GM23338 (cell line): ENCODE measurements at regions not wholly inside any gene's neighbourhood (a gene's known extent, or its start where the extent isn't known, plus 50 kb on each side); places are given as distances from the start of the nearest gene placed in this dataset.

Experiments
- ATAC-seq: fragments of 200-7000 bp; cut with Tn5 transposase; 3 replicates; pipeline ENCODE4 v1.9.1; 2020
- DNase-seq: peaks from one replicate; pipeline ENCODE4 v3.0.0-alpha.2; 2015; ENCODE audit warnings: low spot score
- H2AFZ ChIP-seq: fragments of 200-600 bp; sonication (generic); 2 replicates; pipeline ENCODE4 v1.8.0; 2016; ENCODE audit warnings: antibody characterized with exemption, mild to moderate bottlenecking, moderate library complexity
- H3F3A ChIP-seq: fragments of 200-600 bp; sonication (generic); replicated peaks from 2 replicates; pipeline ENCODE4 v1.8.0; 2017; ENCODE audit warnings: antibody characterized with exemption, mixed run types, low read depth
- H3K27ac ChIP-seq: fragments of 200-600 bp; sonication (generic); 2 replicates; pipeline ENCODE4 v1.6.1; 2016; ENCODE audit warnings: low read depth
- H3K27me3 ChIP-seq: fragments of 200-600 bp; sonication (generic); 2 replicates; pipeline ENCODE4 v1.8.0; 2016; ENCODE audit warnings: mild to moderate bottlenecking, mixed run types, moderate library complexity; ENCODE audit not compliant: insufficient read depth
- H3K36me3 ChIP-seq: fragments of 200-600 bp; sonication (generic); 2 replicates; pipeline ENCODE4 v1.8.0; 2016; ENCODE audit warnings: mild to moderate bottlenecking; ENCODE audit not compliant: insufficient read depth
- H3K4me1 ChIP-seq: fragments of 200-600 bp; sonication (generic); 2 replicates; pipeline ENCODE4 v1.8.0; 2016; ENCODE audit warnings: mild to moderate bottlenecking, moderate library complexity; ENCODE audit not compliant: insufficient read depth
- H3K4me2 ChIP-seq: fragments of 200-600 bp; sonication (generic); 2 replicates; pipeline ENCODE4 v1.7.1; 2017; ENCODE audit warnings: mixed run types
- H3K4me3 ChIP-seq: fragments of 200-600 bp; sonication (generic); 2 replicates; pipeline ENCODE4 v1.6.1; 2016; ENCODE audit warnings: mixed run types
- H3K79me2 ChIP-seq: fragments of 200-600 bp; sonication (generic); replicated peaks from 2 replicates; pipeline ENCODE4 v1.8.0; 2017; ENCODE audit warnings: mild to moderate bottlenecking; ENCODE audit not compliant: insufficient read depth
- H3K9me2 ChIP-seq: fragments of 200-600 bp; sonication (generic); 2 replicates; pipeline ENCODE4 v1.8.0; 2017; ENCODE audit not compliant: insufficient read depth
- H4K20me1 ChIP-seq: fragments of 200-600 bp; sonication (generic); replicated peaks from 2 replicates; pipeline ENCODE4 v1.8.0; 2017; ENCODE audit warnings: mild to moderate bottlenecking; ENCODE audit not compliant: insufficient read depth
- H3K27ac Mint-ChIP-seq: 2 replicates; pipeline ENCODE4 v1.8.0; 2020; ENCODE audit warnings: inconsistent platforms, mild to moderate bottlenecking, moderate library complexity, mixed read lengths
- H3K27me3 Mint-ChIP-seq: 3 replicates; pipeline ENCODE4 v1.8.0; 2022; ENCODE audit warnings: low read depth, mild to moderate bottlenecking, moderate library complexity, mixed read lengths, inconsistent platforms; ENCODE audit not compliant: insufficient read depth, poor library complexity
- H3K36me3 Mint-ChIP-seq: 3 replicates; pipeline ENCODE4 v1.8.0; 2021; ENCODE audit warnings: low read depth, mild to moderate bottlenecking, inconsistent platforms, moderate library complexity, mixed read lengths
- H3K4me1 Mint-ChIP-seq: 3 replicates; pipeline ENCODE4 v1.8.0; 2020; ENCODE audit warnings: mild to moderate bottlenecking, inconsistent platforms, mixed read lengths
- H3K4me3 Mint-ChIP-seq: 3 replicates; pipeline ENCODE4 v1.8.0; 2021; ENCODE audit warnings: moderate library complexity, mild to moderate bottlenecking, inconsistent platforms, mixed read lengths
- H3K9me3 Mint-ChIP-seq: 3 replicates; pipeline ENCODE4 v1.8.0; 2020; ENCODE audit warnings: moderate library complexity, mild to moderate bottlenecking, inconsistent platforms, mixed read lengths
- CREB1 ChIP-seq: fragments of 250-450 bp; sonication (Bioruptor Pico); IDR thresholded peaks from 2 replicates; pipeline ENCODE4 v1.5.0; 2020; ENCODE audit warnings: low read depth, mild to moderate bottlenecking, moderate library complexity
- CTCF ChIP-seq, 2 experiments: fragments of 200-600 bp in 1 of 2; sonication (generic) in 1 of 2; conservative IDR thresholded peaks; 2 replicates each; pipeline versions ENCODE4 v1.5.1 to v1.6.1; 2016 to 2017; ENCODE audit warnings: antibody characterized with exemption in 2 of 2, low read depth in 2 of 2, mild to moderate bottlenecking in 2 of 2, moderate library complexity in 1 of 2
- ETS1 ChIP-seq: IDR thresholded peaks from 2 replicates; pipeline ENCODE4 v1.6.1; 2016; ENCODE audit warnings: antibody characterized with exemption
- EZH2 ChIP-seq: fragments of 200-600 bp; sonication (generic); IDR thresholded peaks from one replicate; pipeline ENCODE4 v1.8.0; 2017; ENCODE audit warnings: antibody characterized with exemption, mild to moderate bottlenecking, low read depth; ENCODE audit not compliant: unreplicated experiment
- EZH2phosphoT487 ChIP-seq: fragments of 200-600 bp; sonication (generic); IDR thresholded peaks from one replicate; pipeline ENCODE4 v1.8.1; 2018; ENCODE audit warnings: antibody characterized with exemption; ENCODE audit not compliant: unreplicated experiment
- JUNB ChIP-seq: IDR thresholded peaks from one replicate; pipeline ENCODE4 v1.6.1; 2016; ENCODE audit warnings: antibody characterized with exemption; ENCODE audit not compliant: unreplicated experiment
- NANOG ChIP-seq: IDR thresholded peaks from 2 replicates; pipeline ENCODE4 v1.6.1; 2016; ENCODE audit warnings: antibody characterized with exemption, borderline replicate concordance
- REST ChIP-seq: IDR thresholded peaks from one replicate; pipeline ENCODE4 v1.6.1; 2018; ENCODE audit warnings: antibody characterized with exemption; ENCODE audit not compliant: unreplicated experiment
- STAT1 ChIP-seq: IDR thresholded peaks from one replicate; pipeline ENCODE4 v1.6.1; 2016; ENCODE audit warnings: antibody characterized with exemption; ENCODE audit not compliant: unreplicated experiment
- ZNF114 ChIP-seq: fragments of 250-450 bp; sonication (Bioruptor Pico); IDR thresholded peaks from 2 replicates; pipeline ENCODE4 v1.5.0; 2020; ENCODE audit warnings: mild to moderate bottlenecking, moderate library complexity
- ZNF331 ChIP-seq: fragments of 250-450 bp; sonication (Bioruptor Pico); IDR thresholded peaks from 2 replicates; pipeline ENCODE4 v1.5.0; 2020; ENCODE audit warnings: low read depth, mild to moderate bottlenecking, moderate library complexity

- TF ChIP-seq REST (no peak), CTCF (conservative IDR thresholded peaks at IDR 0.05; ENCODE audit: low read depth in 2 of 2) (no peak), EZH2 (no peak), ZNF331 (CRISPR knock-in tag) (no peak)
Measured at GRCh38 chr1:227422581-227422980, 104.3 kb upstream of the CDC42BPA start (continued).

GRCh38 chr1:227420147-227420546, 101.9 kb upstream of the CDC42BPA start:
- H3K4me3 Mint-ChIP-seq = no peak overlapping the region
- H3K4me1 Mint-ChIP-seq = no peaks in the 10 kb centered on the region
- no peaks in the 10 kb centered on the region for H3K36me3 ChIP-seq

More at GRCh38 chr1:227420147-227420546, 101.9 kb upstream of the CDC42BPA start:
- Histone ChIP-seq H3F3A (no peaks in the 10 kb centered on the region), H3K9me2 (0 out of 2 replicates have a peak, but pooled peaks cover 5% of the 10 kb centered on the region), H3K4me1 (no peaks in the 10 kb centered on the region), H4K20me1 (no peaks in the 10 kb centered on the region), H3K27ac (no peak overlapping the region), H3K79me2 (no peaks in the 10 kb centered on the region), H3K4me3 (no peak overlapping the region), H3K27me3 (no peaks in the 10 kb centered on the region), H3K4me2 (no peak overlapping the region), H2AFZ (peak overlapping the region; percentile 49; the same call in 1 of the 2 replicates)
- Mint-ChIP-seq H3K27me3 (peaks cover 3% of the 10 kb centered on the region), H3K9me3 (no peaks in the 10 kb centered on the region), H3K27ac (no peak overlapping the region), H3K36me3 (no peaks in the 10 kb centered on the region)
- ATAC-seq = no peak
- TF ChIP-seq CREB1 (no peak), REST (no peak), EZH2phosphoT487 (no peak), ZNF114 (CRISPR knock-in tag) (no peak), NANOG (no peak), ETS1 (no peak), STAT1 (no peak), CTCF (conservative IDR thresholded peaks at IDR 0.05; ENCODE audit: low read depth in 2 of 2) (no peak), JUNB (no peak), EZH2 (no peak)
- no peak for DNase-seq
